ENCODE measurements at regions not wholly inside any gene's neighbourhood (a gene's known extent, or its start where the extent isn't known, plus 50 kb on each side); places are given as distances from the start of the nearest gene placed in this dataset.

DNA sequence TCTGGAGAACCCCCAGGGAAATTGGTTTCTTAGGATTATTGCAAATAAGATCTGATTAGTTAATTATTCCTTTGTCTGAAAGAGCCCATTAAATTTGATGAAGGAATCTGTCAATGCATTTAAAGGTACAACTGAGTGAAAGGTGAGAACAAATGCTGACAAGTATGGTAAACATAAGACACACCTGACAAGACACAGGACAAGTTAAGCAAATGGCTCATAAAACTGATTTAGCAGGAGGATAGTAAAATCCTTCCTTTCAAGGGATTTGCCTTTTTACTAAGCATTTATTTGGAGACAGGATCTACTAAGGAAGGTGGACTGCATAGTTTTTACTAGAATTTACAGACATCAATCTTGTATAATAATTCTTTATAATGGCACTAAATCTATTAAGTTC is 553.9 kb downstream of the SPRY1 start:
- TF ChIP-seq, protein P1, sequence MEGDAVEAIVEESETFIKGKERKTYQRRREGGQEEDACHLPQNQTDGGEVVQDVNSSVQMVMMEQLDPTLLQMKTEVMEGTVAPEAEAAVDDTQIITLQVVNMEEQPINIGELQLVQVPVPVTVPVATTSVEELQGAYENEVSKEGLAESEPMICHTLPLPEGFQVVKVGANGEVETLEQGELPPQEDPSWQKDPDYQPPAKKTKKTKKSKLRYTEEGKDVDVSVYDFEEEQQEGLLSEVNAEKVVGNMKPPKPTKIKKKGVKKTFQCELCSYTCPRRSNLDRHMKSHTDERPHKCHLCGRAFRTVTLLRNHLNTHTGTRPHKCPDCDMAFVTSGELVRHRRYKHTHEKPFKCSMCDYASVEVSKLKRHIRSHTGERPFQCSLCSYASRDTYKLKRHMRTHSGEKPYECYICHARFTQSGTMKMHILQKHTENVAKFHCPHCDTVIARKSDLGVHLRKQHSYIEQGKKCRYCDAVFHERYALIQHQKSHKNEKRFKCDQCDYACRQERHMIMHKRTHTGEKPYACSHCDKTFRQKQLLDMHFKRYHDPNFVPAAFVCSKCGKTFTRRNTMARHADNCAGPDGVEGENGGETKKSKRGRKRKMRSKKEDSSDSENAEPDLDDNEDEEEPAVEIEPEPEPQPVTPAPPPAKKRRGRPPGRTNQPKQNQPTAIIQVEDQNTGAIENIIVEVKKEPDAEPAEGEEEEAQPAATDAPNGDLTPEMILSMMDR (IDR thresholded peaks at IDR 0.05): no peak
- no peak for TF ChIP-seq POLR2A (IDR thresholded peaks at IDR 0.05)
